K562 (cell line): ENCODE measurements at regions not wholly inside any gene's neighbourhood (a gene's known extent, or its start where the extent isn't known, plus 50 kb on each side); places are given as distances from the start of the nearest gene placed in this dataset.

ENCODE experiments used
- ATAC-seq: fragments of 200-7000 bp; cut with Tn5 transposase; 3 replicates; pipeline ENCODE4 v1.9.1; 2020; ENCODE audit warnings: moderate library complexity
- BruUV-seq: library from RNA; stranded (reverse); fragments of 400-500 nt; replicated peaks from 2 replicates; lab custom pipeline; 2021; lab: Mats Ljungman, UMichigan
- CTCF ChIA-PET: fragments of 300-600 bp; formaldehyde crosslinking; extraction: SDS; loops from one replicate; lab custom pipeline; 2021; ENCODE audit warnings: low intra/inter-chr PET ratio; lab: Yijun Ruan, JAX
- POLR2A ChIA-PET: fragments of 300-600, 350-650 bp; sonication (Branson Sonifier 250); formaldehyde crosslinking; extraction: SDS; loops from one replicate; lab custom pipeline; 2021; ENCODE audit warnings: antibody characterized with exemption, inconsistent platforms; lab: Yijun Ruan, JAX
- DNase-seq, 4 experiments: peaks; one replicate each; pipeline versions ENCODE4 v3.0.0 to v3.0.0-alpha.2; 2011 to 2018; ENCODE audit warnings: low spot score in 3 of 4, mixed read lengths in 3 of 4; ENCODE audit errors: extremely low read depth in 1 of 4
- FAIRE-seq: peaks from 2 replicates; lab custom pipeline; 2011; peaks lifted over from hg19 to GRCh38; lab: Jason Lieb, UNC
- H2AFZ ChIP-seq: 2 replicates; pipeline ENCODE4 v1.6.0; 2011; ENCODE audit warnings: low read depth, low read length, control low read depth, inconsistent platforms
- H3K27ac ChIP-seq: fragments of 200-600 bp; 3 replicates; pipeline ENCODE4 v1.8.0; 2011; ENCODE audit warnings: low read depth, mild to moderate bottlenecking, control low read depth, inconsistent platforms, low read length, moderate library complexity, mixed read lengths; ENCODE audit errors: extremely low read depth
- H3K27me3 ChIP-seq, 2 experiments: fragments of 300-600 bp in 1 of 2; 2 replicates in 1 of 2; 3 replicates in 1 of 2; pipeline versions ENCODE4 v1.6.0 to v1.8.0; 2011; ENCODE audit warnings: inconsistent platforms in 2 of 2, low read length in 2 of 2, mild to moderate bottlenecking in 1 of 2, mixed read lengths in 1 of 2, moderate library complexity in 1 of 2; ENCODE audit not compliant: control insufficient read depth in 2 of 2, insufficient read depth in 2 of 2
- H3K36me3 ChIP-seq: fragments of 300-600 bp; 3 replicates; pipeline ENCODE4 v1.8.0; 2011; ENCODE audit warnings: mild to moderate bottlenecking, low read length, inconsistent platforms; ENCODE audit not compliant: control insufficient read depth, insufficient read depth
- H3K4me1 ChIP-seq, 2 experiments: fragments of 200-600 bp in 1 of 2; replicated peaks in 1 of 2; 2 replicates in 1 of 2; 3 replicates in 1 of 2; pipeline versions ENCODE4 v1.5.1 to v1.8.0; 2011; ENCODE audit warnings: inconsistent platforms in 2 of 2, low read length in 2 of 2, mild to moderate bottlenecking in 1 of 2, mixed read lengths in 1 of 2, moderate library complexity in 1 of 2; ENCODE audit not compliant: control insufficient read depth in 2 of 2, insufficient read depth in 2 of 2
- H3K4me2 ChIP-seq: 2 replicates; pipeline ENCODE4 v1.6.1; 2011; ENCODE audit warnings: low read length, control low read depth, inconsistent platforms, mixed read lengths; ENCODE audit not compliant: insufficient read depth
- H3K4me3 ChIP-seq: fragments of 200-600 bp; sonication (generic), shearing (Covaris generic); 2 replicates; pipeline ENCODE4 v1.5.1; 2016; ENCODE audit warnings: control low read depth, inconsistent platforms
- H3K79me2 ChIP-seq: fragments of 200-600 bp; 3 replicates; pipeline ENCODE4 v1.8.0; 2011; ENCODE audit warnings: low read length, inconsistent platforms; ENCODE audit not compliant: control insufficient read depth, insufficient read depth
- H3K9ac ChIP-seq, 2 experiments: 2 replicates each; pipeline versions ENCODE4 v1.6.0 to v1.6.1; 2011; ENCODE audit warnings: low read depth in 2 of 2, low read length in 2 of 2, control low read depth in 1 of 2, inconsistent platforms in 1 of 2, mild to moderate bottlenecking in 1 of 2, mixed read lengths in 1 of 2; ENCODE audit not compliant: insufficient read depth in 1 of 2
- H3K9me1 ChIP-seq: one replicate; pipeline ENCODE4 v1.6.0; 2011; ENCODE audit warnings: inconsistent platforms, mild to moderate bottlenecking, low read length, moderate library complexity; ENCODE audit not compliant: control insufficient read depth, insufficient read depth
- H3K9me3 ChIP-seq: replicated peaks from 2 replicates; pipeline ENCODE4 v1.5.1; 2011; ENCODE audit warnings: low read depth, low read length, inconsistent platforms; ENCODE audit not compliant: control insufficient read depth, insufficient read depth
- H4K20me1 ChIP-seq: replicated peaks from 2 replicates; pipeline ENCODE4 v1.6.1; 2011; ENCODE audit warnings: low read length, inconsistent platforms, mixed read lengths; ENCODE audit not compliant: control insufficient read depth, insufficient read depth
- BCL6 ChIP-seq: fragments of 250-450 bp; sonication (Bioruptor Pico); IDR thresholded peaks from 2 replicates; pipeline ENCODE4 v1.4.0; 2020
- CBX5 ChIP-seq: IDR thresholded peaks from 2 replicates; pipeline ENCODE4 v1.6.1; 2014; ENCODE audit warnings: low read depth, borderline replicate concordance
- ERF ChIP-seq: fragments of 450-650 bp; formaldehyde crosslinking; IDR thresholded peaks from 2 replicates; pipeline ENCODE4 v1.4.0; 2020; ENCODE audit warnings: mild to moderate bottlenecking, mixed read lengths
- HDAC2 ChIP-seq: fragments of 450-650 bp; IDR thresholded peaks from 2 replicates; pipeline ENCODE4 v1.6.1; 2016; ENCODE audit warnings: mild to moderate bottlenecking
- MIER1 ChIP-seq: fragments of 450-650 bp; IDR thresholded peaks from 2 replicates; pipeline ENCODE4 v1.6.1; 2016; ENCODE audit warnings: antibody characterized with exemption, mild to moderate bottlenecking, low read depth
- NR3C1 ChIP-seq: sonication (generic); formaldehyde crosslinking; IDR thresholded peaks from 2 replicates; pipeline ENCODE4 v1.8.1; 2022; ENCODE audit warnings: missing genetic modification reagents
- POLR2AphosphoS2 ChIP-seq: IDR thresholded peaks from 2 replicates; pipeline ENCODE4 v1.6.1; 2012; ENCODE audit warnings: low read length, improper control_type of control experiment
- RBM14 ChIP-seq: fragments of 200-400 bp; formaldehyde crosslinking; IDR thresholded peaks from 2 replicates; pipeline ENCODE4 v1.6.1; 2018; ENCODE audit warnings: low read depth, mild to moderate bottlenecking, low read length, moderate library complexity, borderline replicate concordance; ENCODE audit not compliant: insufficient read depth
- SLC30A9 ChIP-seq: fragments of 250-450 bp; sonication (Bioruptor Pico); IDR thresholded peaks from 2 replicates; pipeline ENCODE4 v1.8.0; 2022; ENCODE audit warnings: mild to moderate bottlenecking, moderate library complexity
- ZKSCAN3 ChIP-seq: fragments of 250-450 bp; sonication (Bioruptor Pico); IDR thresholded peaks from 2 replicates; pipeline ENCODE4 v1.4.0; 2020
- ZNF133 ChIP-seq: fragments of 250-450 bp; sonication (Bioruptor Pico); IDR thresholded peaks from 2 replicates; pipeline ENCODE4 v1.4.0; 2020; ENCODE audit warnings: mild to moderate bottlenecking
- ZNF217 ChIP-seq: sonication (generic); formaldehyde crosslinking; IDR thresholded peaks from 2 replicates; pipeline ENCODE4 v1.8.0; 2022; ENCODE audit warnings: mild to moderate bottlenecking, missing genetic modification reagents
- ZNF551 ChIP-seq: fragments of 250-450 bp; sonication (Bioruptor Pico); IDR thresholded peaks from 2 replicates; pipeline ENCODE4 v1.5.0; 2021; ENCODE audit warnings: mild to moderate bottlenecking, moderate library complexity
- ZNF655 ChIP-seq: fragments of 250-450 bp; sonication (Bioruptor Pico); IDR thresholded peaks from 2 replicates; pipeline ENCODE4 v1.5.0; 2021
- ZNF785 ChIP-seq: fragments of 250-450 bp; sonication (Bioruptor Pico); IDR thresholded peaks from 2 replicates; pipeline ENCODE4 v1.4.0; 2020; ENCODE audit warnings: mild to moderate bottlenecking
- WGBS: fragments of 100-300 bp; shearing (Covaris generic); methylation state at CpG from one replicate; pipeline ENCODE4 v1.1.6; 2016; ENCODE audit warnings: low coverage, mixed read lengths; ENCODE audit not compliant: insufficient coverage; ENCODE audit errors: missing lambda C conversion rate; 5-methylcytosine and 5-hydroxymethylcytosine counted together
- in situ Hi-C: fragments of 300-500 bp; cut with MboI; formaldehyde crosslinking; loops from 4 replicates; pipeline ENCODE4 v1.15.0; 2018; ENCODE audit warnings: inconsistent platforms, mixed read lengths
- intact Hi-C: fragments of 100-400 bp; cut with micrococcal nuclease; formaldehyde crosslinking; loops from 2 replicates; pipeline ENCODE4 v1.14.2; 2022

GRCh38 chr6:81694855-81695254 lies 57.6 kb downstream of the TENT5A start:
- in situ Hi-C loops: no loop called here
- TF ChIP-seq POLR2AphosphoS2 (no peak), ZKSCAN3 (CRISPR knock-in tag) (no peak), HDAC2 (no peak), RBM14 (no peak), ERF (CRISPR knock-in tag) (no peak), ZNF551 (no peak), ZNF785 (CRISPR knock-in tag) (no peak), BCL6 (CRISPR knock-in tag) (no peak), ZNF133 (no peak), CBX5 (no peak), MIER1 (no peak), ZNF655 (CRISPR knock-in tag) (no peak), ZNF217 (no peak), SLC30A9 (CRISPR knock-in tag) (no peak), NR3C1 (CRISPR knock-in tag) (no peak)
- TF ChIP-seq, all 486 proteins: peak for 0
- DNase-seq: no peak
- H3K9ac ChIP-seq: no peak overlapping the region
- ChIA-PET CTCF (no interaction called here), POLR2A (no interaction called here)
- no peak overlapping the region for H3K4me3 ChIP-seq
- H3K9me3 ChIP-seq: no peaks in the 10 kb centered on the region
- intact Hi-C loops: no loop called here
- H4K20me1 ChIP-seq: no peaks in the 10 kb centered on the region
- no peaks in the 10 kb centered on the region for H3K79me2 ChIP-seq
- H3K4me2 ChIP-seq: no peak overlapping the region
- no peak overlapping the region for H2AFZ ChIP-seq
- 0% methylated on average over 1 of the region's 1 CpG for WGBS
- H3K4me1 ChIP-seq: no peaks in the 10 kb centered on the region
- FAIRE-seq: no peak
- no peaks in the 10 kb centered on the region for H3K27me3 ChIP-seq
- ATAC-seq: no peak
- no peak overlapping the region for H3K27ac ChIP-seq
- H3K9me1 ChIP-seq: no peaks in the 10 kb centered on the region
- no TSS peak for BruUV-seq
- H3K36me3 ChIP-seq: no peaks in the 10 kb centered on the region
